Upper lobe of right lung (tissue), 1 donor: ENCODE measurements at regions not wholly inside any gene's neighbourhood (a gene's known extent, or its start where the extent isn't known, plus 50 kb on each side); places are given as distances from the start of the nearest gene placed in this dataset.

Experiments
- ATAC-seq: fragments of 200-7000 bp; cut with Tn5 transposase; one replicate; pipeline ENCODE4 v1.9.1; 2020; ENCODE audit warnings: mild to moderate bottlenecking, moderate library complexity
- DNase-seq: peaks from one replicate; pipeline ENCODE4 v3.0.0-alpha.2; 2020
- H3K27ac ChIP-seq: fragments of 200-600 bp; one replicate; pipeline ENCODE4 v1.8.0; 2022
- H3K27me3 ChIP-seq: fragments of 200-600 bp; one replicate; pipeline ENCODE4 v1.8.0; 2022; ENCODE audit warnings: mild to moderate bottlenecking
- H3K36me3 ChIP-seq: fragments of 200-600 bp; one replicate; pipeline ENCODE4 v1.8.0; 2022
- H3K4me1 ChIP-seq: fragments of 200-600 bp; one replicate; pipeline ENCODE4 v1.8.0; 2022
- H3K4me3 ChIP-seq: fragments of 200-600 bp; one replicate; pipeline ENCODE4 v1.8.0; 2022; ENCODE audit warnings: mild to moderate bottlenecking
- H3K9me3 ChIP-seq: fragments of 200-600 bp; one replicate; pipeline ENCODE4 v1.8.0; 2022
- CTCF ChIP-seq: fragments of 200-600 bp; IDR thresholded peaks from one replicate; pipeline ENCODE4 v1.8.0; 2022; ENCODE audit warnings: antibody characterized with exemption
- intact Hi-C: fragments of 100-400 bp; cut with DNase I; formaldehyde crosslinking; loops from one replicate; pipeline ENCODE4 v1.11.0; 2022
- donor health status: DM: no; HTN: yes; CAD: no; lungs with severe emphysema.

- Histone ChIP-seq H3K4me3 (no peak overlapping the region), H3K27me3 (no peaks in the 10 kb centered on the region), H3K9me3 (no peaks in the 10 kb centered on the region), H3K36me3 (no peaks in the 10 kb centered on the region), H3K27ac (no peak overlapping the region), H3K4me1 (no peaks in the 10 kb centered on the region)
- peak; percentile 68 for ATAC-seq
- intact Hi-C loops, result loop anchor here (5.0 kb wide), 1 partner anchor 115 kb away; no protein-coding TSS in a partner anchor
- no peak for DNase-seq
- TF ChIP-seq CTCF, result no peak
Measured at GRCh38 chr7:17722798-17723197, 217.5 kb downstream of the SNX13 start.

- Histone ChIP-seq H3K27ac (no peak overlapping the region), H3K4me1 (no peaks in the 10 kb centered on the region), H3K27me3 (no peaks in the 10 kb centered on the region), H3K9me3 (no peaks in the 10 kb centered on the region), H3K4me3 (no peak overlapping the region), H3K36me3 (no peaks in the 10 kb centered on the region)
- intact Hi-C loops, result no loop called here
- no peak for TF ChIP-seq CTCF
- DNase-seq (no peak), ATAC-seq (no peak)
Measured at GRCh38 chr7:17725821-17726220, 214.5 kb downstream of the SNX13 start.

GRCh38 chr7:17732083-17732482 lies 208.2 kb downstream of the SNX13 start:
- ATAC-seq, result no peak
- intact Hi-C loops, result no loop called here
- DNase-seq, result no peak
- no peak overlapping the region for H3K27ac ChIP-seq
- no peak for TF ChIP-seq CTCF
- H3K27me3 ChIP-seq, result no peaks in the 10 kb centered on the region
- no peaks in the 10 kb centered on the region for H3K36me3 ChIP-seq
- H3K4me3 ChIP-seq, result no peak overlapping the region
- H3K9me3 ChIP-seq, result no peaks in the 10 kb centered on the region
- H3K4me1 ChIP-seq, result no peaks in the 10 kb centered on the region
